ENCODE measurements at regions not wholly inside any gene's neighbourhood (a gene's known extent, or its start where the extent isn't known, plus 50 kb on each side); places are given as distances from the start of the nearest gene placed in this dataset.
A peak's percentile ranks its signal among the peaks of the same experiment; 100 is the strongest.

DNA sequence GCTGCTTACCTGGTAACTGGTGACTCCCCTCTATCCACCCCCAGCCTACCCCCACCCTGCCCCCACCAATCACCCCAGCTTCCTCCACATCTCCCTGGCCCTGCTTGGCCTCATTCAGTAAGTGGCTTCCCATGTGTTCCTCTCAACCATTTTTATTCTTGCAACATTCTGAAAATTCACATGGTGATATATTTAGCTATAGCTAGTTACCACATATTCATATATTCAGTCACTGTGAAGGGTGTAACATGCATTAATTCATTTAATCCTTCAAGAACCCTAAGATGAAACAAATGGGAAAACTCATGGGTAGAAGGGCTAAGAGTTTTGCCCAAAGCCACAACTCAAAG, 95.4 kb upstream of the CEP85L start:
- H3K4me3 ChIP-seq (ENCODE audit: low read length), result no peak overlapping the region
- no peak for DNase-seq (ENCODE audit: low read depth)
- TF ChIP-seq, protein P1, sequence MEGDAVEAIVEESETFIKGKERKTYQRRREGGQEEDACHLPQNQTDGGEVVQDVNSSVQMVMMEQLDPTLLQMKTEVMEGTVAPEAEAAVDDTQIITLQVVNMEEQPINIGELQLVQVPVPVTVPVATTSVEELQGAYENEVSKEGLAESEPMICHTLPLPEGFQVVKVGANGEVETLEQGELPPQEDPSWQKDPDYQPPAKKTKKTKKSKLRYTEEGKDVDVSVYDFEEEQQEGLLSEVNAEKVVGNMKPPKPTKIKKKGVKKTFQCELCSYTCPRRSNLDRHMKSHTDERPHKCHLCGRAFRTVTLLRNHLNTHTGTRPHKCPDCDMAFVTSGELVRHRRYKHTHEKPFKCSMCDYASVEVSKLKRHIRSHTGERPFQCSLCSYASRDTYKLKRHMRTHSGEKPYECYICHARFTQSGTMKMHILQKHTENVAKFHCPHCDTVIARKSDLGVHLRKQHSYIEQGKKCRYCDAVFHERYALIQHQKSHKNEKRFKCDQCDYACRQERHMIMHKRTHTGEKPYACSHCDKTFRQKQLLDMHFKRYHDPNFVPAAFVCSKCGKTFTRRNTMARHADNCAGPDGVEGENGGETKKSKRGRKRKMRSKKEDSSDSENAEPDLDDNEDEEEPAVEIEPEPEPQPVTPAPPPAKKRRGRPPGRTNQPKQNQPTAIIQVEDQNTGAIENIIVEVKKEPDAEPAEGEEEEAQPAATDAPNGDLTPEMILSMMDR (conservative IDR thresholded peaks at IDR 0.05; ENCODE audit: low read length), result no peak

- no peak for DNase-seq (ENCODE audit: low read depth)
- H3K4me3 ChIP-seq (ENCODE audit: low read length), result no peak overlapping the region
Measured at GRCh38 chr6:118746145-118746824, 94.9 kb upstream of the CEP85L start.

DNA sequence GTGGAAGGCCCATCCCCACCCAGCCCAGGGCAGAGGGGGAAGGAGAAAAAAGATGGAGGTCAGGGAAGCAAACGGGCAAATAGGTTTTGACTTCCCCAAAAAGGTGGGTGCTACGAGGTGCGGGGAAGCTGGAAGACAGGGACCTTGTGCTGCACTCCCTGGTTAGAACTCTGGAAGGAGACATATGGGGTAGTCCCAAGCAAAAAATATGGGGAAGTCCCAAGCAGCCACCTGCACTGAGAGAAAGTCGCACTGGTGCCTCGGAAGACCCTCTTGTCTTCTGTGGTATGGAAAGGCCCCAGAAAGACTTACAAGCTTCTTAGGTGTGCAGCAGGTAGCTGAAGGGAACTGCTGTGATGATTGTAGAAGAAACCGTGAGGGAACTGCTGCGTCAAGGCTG, 93.8 kb upstream of the CEP85L start:
- TF ChIP-seq, protein P1 (conservative IDR thresholded peaks at IDR 0.05; ENCODE audit: low read length), result no peak
- DNase-seq (ENCODE audit: low read depth), result no peak
- H3K4me3 ChIP-seq (ENCODE audit: low read length), result no peak overlapping the region

More at GRCh38 chr6:118746145-118746824, 94.9 kb upstream of the CEP85L start:
- TF ChIP-seq, protein P1 (conservative IDR thresholded peaks at IDR 0.05; ENCODE audit: low read length), result no peak

DNA sequence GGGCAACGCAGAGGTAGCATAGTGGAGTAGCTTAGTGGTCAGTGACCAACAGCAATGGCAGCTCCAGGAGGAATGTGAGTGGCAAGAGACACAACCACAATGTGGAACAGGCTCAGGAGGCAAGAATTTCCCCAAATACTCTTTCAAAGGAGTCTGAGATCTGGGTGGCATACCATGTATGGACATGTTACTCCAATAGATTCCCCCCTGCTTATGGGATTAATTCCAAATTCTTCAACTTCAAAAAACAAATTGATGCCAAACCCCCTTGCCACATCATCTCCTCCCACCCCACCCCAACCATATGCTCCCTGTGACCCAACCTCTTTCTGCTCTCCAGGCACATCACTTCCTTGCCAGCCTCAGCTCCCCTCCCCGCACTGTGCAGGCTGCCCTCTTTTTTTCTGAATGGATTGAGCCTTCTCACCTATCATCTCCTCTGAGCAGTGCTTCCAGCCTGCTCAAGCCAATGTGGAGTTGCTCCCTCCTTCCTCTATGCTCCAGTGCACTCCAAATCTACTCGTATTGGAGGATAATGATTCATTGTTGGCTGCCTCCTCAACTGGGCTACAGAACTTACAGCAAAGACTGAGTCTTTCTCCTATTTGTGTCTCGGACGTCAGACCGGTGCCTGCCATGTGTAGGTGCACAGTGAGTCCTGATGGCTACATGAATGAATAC, 93.0 kb upstream of the CEP85L start:
- DNase-seq (ENCODE audit: low read depth), result peak; percentile 96
- TF ChIP-seq, protein P1 (conservative IDR thresholded peaks at IDR 0.05; ENCODE audit: low read length), result no peak
- H3K4me3 ChIP-seq (ENCODE audit: low read length), result no peak overlapping the region

- peak; percentile 85 for DNase-seq (ENCODE audit: low read depth)
- TF ChIP-seq, protein P1 (conservative IDR thresholded peaks at IDR 0.05; ENCODE audit: low read length), result no peak
- no peak overlapping the region for H3K4me3 ChIP-seq (ENCODE audit: low read length)
Measured at GRCh38 chr6:118743746-118744145, 92.4 kb upstream of the CEP85L start.

DNA sequence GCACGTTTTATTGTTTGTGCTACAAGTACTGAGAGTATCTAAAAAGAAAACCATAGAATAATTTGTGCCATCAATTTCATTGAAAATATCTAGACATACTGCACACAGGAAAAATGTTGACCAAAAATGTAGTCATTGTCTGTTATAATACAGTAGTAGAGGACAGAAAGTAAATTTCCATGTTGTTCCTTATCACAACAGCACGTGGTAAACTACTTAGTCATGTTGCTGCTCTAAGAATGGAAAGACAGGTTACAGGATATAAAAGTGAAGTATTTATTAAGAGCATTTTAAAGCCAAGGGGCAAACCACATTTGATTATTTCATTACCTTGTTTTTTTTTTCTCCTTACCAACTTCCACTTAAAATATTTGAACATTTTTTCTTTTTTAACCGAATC, 89.0 kb upstream of the CEP85L start:
- H3K4me3 ChIP-seq (ENCODE audit: low read length), result no peak overlapping the region
- DNase-seq (ENCODE audit: low read depth), result no peak
- TF ChIP-seq, protein P1 (conservative IDR thresholded peaks at IDR 0.05; ENCODE audit: low read length), result no peak
